ENCODE measurements at regions not wholly inside any gene's neighbourhood (a gene's known extent, or its start where the extent isn't known, plus 50 kb on each side); places are given as distances from the start of the nearest gene placed in this dataset.

DNA sequence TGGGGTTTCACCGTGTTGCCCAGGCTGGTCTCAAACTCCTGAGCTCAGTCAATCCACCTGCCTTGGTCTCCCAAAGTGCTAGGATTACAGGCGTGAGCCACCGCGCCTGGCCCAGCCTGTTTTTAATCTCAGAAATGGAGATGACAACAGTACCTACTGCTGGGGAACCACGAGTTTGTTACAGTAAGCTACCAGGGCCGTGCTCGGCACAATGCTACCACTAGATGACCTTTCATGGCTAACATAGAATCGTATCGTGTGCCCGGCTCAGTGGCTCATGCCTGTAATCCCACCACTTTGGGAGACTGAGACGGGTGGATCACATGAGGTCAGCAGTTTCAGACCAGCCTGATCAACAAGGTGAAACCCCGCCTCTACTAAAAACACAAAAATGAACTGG is 90.8 kb upstream of the SLC34A2 start:
- CTCF ChIA-PET, result no interaction called here
- POLR2A ChIA-PET, result no interaction called here

DNA sequence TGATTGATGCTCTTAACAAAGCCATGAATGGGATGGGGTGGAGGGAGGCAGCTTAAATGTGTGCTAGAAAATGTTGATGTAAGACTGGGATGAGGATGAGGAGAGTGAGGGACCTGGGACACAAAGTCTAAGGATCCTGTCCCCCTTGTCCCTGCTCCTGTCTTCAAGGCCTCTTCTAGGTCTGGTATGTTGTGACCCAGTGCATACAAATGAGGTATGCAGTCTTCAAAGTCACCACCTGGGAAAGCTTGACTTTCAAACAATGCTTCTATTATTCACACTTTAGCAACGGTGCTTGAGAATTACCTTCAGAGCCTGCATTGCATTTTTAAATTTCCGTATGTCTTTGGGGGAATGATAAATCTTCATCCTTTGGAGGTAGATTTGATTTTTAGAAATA is 88.4 kb upstream of the SLC34A2 start:
- CTCF ChIA-PET, result no interaction called here
- POLR2A ChIA-PET, result no interaction called here

DNA sequence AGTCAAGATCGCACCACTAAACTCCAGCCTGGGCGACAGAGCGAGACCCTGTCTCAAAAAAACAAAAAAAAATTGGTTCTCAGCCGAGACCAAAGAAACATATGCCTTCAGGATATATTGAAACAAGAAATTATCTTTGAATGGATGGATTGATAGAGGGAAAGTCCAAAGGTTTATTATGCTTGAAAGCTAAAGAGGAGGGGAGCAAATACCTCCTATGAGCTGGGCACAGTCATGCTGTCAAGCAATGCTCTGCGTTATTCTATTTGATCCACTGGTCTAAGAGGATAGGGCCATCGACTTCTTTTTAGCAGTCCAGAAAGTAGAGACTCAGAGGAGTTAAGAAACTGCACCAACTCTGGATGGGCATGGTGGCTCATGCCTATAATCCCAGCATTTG is 85.9 kb upstream of the SLC34A2 start:
- ChIA-PET POLR2A (no interaction called here), CTCF (interaction anchor here (0.7 kb wide), 1 partner anchor 143 kb away, joined by 4 read pairs; no protein-coding TSS in a partner anchor)

DNA sequence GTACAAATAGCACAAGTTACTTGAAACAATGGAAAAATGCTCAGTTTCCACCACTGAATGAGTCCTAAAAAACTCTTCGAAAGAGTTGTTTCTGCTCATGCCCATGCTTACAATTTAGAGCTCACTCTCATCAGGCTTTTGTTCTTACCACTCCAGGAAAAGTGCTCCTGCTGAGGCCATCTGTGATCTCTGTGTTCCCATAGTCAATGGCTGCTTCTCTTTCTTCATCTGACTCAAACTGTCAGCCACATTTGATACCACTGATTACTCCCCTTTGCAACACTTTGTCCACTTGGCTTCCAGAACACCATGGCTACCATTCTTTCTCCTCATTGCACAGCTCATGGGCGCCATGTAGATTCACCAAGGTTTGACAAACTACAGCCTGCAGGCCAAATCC is 80.0 kb upstream of the SLC34A2 start:
- ChIA-PET CTCF (no interaction called here), POLR2A (no interaction called here)

DNA sequence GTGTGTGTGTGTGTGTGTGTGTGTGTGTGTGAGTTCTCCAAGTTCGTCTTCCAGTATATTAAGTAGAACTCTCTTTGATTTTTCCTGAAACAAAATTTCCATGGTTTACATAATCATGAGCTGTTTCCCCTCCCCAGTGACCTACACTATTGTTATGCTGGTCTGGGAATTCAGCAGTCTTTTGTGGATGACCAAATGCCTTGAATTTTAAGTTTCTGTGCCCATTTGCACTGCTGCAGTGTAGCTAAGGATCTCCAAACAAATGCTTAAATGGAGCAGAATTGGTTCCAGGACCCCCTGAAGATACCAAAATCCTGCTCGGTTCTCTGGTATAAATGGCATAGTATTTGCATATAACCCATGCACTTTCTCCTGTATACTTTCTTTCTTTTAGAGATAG is 77.2 kb upstream of the SLC34A2 start:
- ChIA-PET POLR2A (no interaction called here), CTCF (interaction anchor here (0.6 kb wide), 1 partner anchor 17 kb away, joined by 3 read pairs; no protein-coding TSS in a partner anchor)

DNA sequence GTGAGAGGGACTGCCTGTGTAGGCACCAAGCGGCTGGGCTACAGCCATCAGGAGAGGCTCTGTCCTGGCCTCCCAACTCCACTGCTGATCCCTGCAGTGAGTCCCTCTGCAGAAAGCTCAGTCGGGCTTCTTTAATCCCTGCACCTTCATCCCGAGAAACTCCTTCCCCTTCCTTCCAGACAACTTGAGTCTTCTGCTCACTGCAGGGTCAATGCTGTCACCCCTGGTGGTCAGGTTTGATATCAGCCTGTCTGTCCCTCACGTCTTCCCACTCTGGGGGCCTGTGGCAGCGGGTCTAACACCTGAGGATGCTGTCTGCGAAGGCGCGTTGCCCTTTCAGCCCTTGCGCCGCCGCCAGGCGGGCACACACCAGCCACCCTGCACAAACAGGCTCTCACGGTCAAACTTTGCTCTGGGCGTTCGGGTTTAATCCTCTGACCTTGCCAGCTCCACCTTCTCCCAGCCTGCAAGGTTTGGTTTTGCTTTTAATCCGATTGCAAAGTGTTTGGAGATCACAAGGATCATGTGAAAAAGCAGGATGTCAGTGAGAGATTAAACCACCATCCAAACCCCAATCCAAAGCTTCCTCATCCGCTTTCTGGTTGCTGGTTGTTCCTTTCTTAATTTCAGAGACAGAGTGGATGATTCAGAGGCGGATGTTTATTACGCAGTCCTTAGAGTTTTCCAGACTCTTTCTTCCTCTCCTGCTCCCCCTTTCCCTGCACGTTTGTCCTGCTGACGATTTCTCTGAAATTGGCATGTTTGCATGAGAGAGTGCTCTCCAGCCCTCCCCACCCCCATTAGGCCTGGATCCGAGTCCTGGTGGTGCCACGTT is 74.8 kb upstream of the SLC34A2 start:
- CTCF ChIA-PET, result no interaction called here
- POLR2A ChIA-PET, result no interaction called here

DNA sequence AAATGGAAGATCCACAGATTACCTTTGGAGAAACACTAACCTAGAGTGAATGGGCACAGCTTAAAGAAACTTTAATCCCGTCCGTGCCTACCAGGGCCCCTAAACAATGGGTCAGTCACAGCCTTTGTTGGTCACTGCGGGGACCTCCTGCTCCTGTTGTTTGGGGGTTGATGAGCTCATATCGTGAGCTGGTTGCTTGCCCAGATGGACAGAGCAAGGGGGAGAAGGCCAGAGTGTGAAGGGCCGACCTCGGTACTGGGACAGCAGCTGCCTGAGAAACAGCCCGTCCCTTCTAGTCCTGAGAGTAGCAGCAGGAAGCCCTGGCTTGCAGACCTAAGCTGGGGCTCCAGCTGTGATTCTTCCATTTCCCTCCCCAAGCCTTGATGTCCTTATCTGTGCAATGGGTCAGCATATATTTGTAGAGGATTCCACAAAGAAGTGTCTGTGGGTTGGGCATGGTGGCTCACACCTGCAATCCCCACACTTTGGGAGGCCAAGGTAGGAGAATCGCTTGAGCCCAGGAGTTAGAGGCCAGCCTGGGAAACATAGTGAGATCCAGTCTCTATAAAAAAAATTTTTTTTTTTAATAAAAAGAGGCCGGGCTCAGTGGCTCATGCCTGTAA is 69.6 kb upstream of the SLC34A2 start:
- POLR2A ChIA-PET, result interaction anchor here (0.6 kb wide), 1 partner anchor 180 kb away, joined by 3 read pairs; no protein-coding TSS in a partner anchor
- CTCF ChIA-PET, result no interaction called here

DNA sequence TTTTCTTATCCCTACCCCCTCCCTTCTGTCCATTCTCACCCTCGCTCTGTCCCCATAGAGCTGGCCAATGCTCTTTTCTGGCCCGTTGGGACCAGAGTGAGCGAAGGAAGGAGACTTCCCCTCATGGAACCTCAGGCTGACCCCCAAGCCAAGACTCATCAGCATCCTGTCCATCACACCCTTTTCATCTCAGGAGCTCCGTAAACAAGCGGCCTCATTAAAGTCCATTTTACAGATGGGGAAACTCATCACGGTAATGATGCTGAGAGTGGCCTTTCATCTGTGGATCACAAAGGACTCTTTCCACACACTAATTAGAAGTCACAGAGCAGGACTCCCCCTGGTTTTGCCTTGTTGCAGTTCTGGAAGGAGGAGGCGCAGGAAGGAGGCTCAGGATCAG is 67.4 kb upstream of the SLC34A2 start:
- POLR2A ChIA-PET, result no interaction called here
- CTCF ChIA-PET, result no interaction called here

DNA sequence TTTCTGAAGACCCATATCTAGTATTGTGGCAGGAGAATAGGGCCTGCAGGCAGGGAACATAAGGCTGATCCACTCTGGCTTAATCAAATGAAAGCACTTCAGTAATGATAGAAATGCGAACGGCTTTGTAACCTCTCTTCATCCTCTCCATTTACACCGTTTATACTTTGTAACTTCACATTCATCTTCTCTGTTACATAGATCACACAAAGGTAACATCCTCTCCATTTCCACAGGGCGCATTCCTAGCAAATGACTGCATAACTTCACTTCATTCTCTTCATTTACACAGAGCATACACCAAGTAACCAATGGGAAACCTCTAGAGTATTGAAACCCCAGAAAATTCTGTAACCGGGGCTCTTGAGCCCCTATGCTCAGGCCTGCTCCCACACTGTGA is 65.5 kb upstream of the SLC34A2 start:
- ChIA-PET POLR2A (no interaction called here), CTCF (no interaction called here)

DNA sequence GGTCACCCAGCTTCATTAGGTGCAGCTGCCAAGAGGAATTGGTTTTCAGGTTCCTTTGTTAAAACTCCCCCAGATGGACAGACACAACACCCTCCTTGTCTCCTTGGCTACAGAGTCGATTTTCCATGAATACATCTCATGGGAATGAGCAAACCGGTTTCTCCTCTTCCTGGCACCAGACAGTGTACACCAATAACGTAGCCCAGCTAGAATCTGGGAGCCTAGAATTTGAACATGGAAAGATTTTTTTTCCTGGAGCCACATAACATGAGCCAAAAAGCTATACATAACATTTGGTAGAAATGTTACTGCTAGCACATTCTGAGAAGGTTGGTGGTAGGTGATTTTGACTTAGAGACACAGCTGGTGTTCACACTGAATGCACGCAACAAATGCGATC is 62.9 kb upstream of the SLC34A2 start:
- CTCF ChIA-PET, result no interaction called here
- POLR2A ChIA-PET, result no interaction called here

Data from activated CD8-positive, alpha-beta memory T cell treated with anti-CD3 and anti-CD28 coated beads for 36 hours (primary cell).